M059J (cell line): ENCODE measurements at regions not wholly inside any gene's neighbourhood (a gene's known extent, or its start where the extent isn't known, plus 50 kb on each side); places are given as distances from the start of the nearest gene placed in this dataset.

Experiments
- DNase-seq: peaks from one replicate; pipeline ENCODE4 v3.0.0-alpha.2; 2012; ENCODE audit warnings: low read depth

DNA sequence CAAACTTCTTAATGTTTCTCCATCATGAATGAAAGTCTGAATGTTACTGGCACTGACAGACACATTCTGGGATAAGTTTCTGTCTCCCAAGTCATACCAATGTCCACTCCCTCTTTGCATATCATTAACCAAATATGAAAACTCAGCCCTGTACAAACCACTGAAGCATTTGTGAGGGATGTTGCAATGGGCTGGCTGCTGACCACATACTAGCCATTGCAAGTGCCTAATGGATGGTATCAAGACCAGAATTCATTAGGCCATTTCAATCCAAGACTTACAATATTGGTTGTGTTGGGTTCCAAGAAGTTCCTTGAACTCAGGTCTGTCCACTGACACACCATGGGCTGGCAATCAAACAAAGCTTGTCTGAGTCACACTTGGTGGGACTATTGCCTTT lies 73.8 kb downstream of the CBLN2 start:
- no peak for DNase-seq

DNA sequence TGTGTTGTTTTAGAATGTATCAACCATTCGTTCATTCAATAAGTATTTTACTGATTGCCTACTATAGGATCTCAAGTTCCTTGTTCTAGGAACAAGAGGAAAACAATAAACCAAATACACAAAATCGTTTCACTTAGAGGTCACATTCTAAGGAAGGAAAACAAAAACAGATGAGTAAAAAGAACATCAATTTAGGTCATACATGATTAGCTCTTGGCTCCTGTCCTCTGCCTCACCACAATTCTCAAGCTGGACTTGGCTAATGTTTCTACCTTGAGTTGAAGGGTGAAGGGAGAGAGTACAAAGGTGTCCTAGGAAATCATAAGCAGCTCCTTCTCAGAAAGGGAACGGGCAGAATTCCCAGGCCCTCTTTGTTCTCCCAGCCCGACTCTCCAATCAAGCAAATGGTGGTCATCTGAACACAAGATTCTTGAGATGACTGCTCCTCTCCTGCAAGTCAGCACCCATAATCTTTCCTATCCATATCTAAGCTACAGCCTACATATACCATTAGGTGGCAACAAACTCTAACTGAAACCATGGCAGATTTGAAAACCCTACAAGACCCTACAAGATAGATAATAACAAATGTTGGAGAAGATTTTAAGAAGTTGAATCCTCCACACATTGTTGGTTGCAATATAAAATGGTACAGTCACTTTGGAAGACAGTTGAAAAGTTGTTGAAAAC lies 76.0 kb downstream of the CBLN2 start:
- no peak for DNase-seq

DNA sequence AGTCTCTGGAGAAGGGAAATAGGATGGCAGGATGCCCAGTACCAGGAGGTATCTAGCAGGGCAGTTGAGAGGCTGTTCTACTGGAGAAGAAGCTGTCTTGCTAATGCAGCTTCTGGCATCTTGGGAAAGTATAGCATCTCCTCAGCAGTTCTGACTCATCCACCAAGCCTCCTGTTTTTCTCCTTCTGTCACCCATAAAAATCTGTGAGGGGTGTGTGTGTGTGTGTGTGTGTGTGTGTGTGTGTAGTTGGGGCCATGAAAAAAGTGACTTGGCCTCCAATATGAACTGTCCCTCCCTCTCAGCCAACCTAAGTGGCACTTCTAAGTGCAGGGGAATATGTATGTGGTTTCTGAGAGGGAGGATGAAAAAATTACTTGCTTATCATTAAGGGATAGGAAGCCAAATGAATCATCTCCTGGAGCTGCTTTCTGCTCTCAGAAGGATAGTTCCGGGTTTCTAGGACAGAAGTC lies 83.9 kb downstream of the CBLN2 start:
- DNase-seq = peak; percentile 3

- DNase-seq = no peak
Measured at GRCh38 chr18:72458271-72458670, 85.9 kb downstream of the CBLN2 start.

DNA sequence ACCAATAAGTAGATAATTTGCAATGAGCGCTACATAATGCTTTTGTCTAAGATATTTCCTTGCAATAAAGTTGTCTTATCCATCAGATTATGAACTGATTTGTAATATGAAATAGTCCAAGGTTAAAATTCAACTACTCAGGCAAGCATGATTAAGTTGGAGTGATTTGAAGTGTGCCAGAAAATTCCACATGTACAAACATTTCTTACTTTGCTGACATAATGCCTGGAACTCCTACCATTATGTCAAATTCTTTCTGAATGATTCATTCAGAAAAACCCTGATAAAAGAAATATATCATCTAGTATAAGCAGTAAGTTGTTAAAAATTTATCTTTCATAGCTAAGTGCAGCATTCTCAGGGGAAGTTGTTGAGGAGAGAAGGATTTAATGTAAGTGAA lies 87.3 kb downstream of the CBLN2 start:
- DNase-seq = no peak

GRCh38 chr18:72452328-72452727 lies 91.8 kb downstream of the CBLN2 start:
- no peak for DNase-seq

- DNase-seq = no peak
Measured at GRCh38 chr18:72444798-72445155, 99.4 kb downstream of the CBLN2 start.

DNA sequence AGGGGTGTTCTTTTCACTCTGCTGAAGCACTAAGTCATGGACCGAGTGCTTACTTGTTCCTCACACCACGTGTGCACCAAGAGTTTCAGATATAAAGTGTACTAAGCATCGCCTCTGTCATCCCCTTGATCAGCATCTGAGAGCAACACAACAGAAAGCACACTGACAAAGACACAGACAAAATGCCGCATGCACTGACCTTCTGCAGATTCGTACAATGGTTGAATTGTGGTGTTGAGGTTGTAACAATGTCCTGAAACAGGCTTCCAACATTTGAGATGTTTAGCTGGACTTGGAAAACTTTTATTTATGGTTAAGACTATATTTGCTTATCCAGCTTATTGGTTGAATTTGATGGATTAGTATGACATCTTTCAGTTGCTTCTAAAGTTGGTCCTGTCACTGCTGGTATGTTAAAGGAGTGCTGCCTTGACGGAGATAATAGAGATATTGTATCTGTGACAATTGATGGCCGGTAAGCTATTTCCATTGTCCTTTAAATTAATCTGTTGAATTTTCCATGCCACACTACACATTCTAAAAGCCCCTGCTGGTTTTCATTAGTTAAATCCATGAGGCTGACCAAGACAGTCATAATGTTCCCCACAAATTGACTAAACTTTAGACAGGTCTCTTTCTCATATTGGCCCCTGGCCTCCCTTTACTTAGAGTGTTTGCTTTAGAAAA lies 99.9 kb downstream of the CBLN2 start:
- no peak for DNase-seq

DNA sequence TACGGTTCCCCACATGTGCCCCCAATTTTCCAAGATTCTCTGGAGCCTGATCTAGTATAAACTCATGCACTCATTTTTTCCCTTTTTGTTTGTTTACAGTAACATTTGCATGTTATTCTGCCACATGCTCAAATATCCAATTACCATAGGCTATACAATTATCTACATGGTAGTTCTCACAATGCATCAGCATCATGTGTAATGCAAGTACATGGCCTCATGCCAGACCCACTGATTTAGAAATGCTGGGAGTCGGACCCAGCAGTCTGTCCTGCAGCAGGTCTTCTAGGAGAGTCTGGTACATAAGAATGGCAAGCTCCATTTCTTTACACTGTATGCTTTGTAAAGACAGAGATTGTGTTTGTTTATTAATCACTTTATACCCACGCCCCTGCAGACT lies 107.7 kb downstream of the CBLN2 start:
- no peak for DNase-seq

DNA sequence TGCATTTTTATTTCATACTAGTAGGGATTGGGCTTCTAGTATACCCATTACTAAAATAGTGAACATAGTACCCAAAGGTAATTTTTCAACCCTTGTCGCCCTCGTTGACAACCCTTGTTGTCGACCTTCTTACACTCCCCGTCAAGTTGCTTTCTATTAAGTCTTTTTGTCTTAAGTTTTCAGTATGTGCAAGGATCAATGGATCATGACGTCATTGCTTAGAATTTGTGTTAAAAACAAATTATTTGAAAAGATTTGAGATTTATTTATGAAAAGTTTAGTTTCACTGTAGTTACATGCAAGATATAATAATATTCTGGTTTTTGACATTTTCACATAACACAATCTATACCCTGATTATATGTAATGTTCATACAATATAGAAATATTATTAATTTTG lies 110.4 kb downstream of the CBLN2 start:
- no peak for DNase-seq

GRCh38 chr18:72427721-72428120 lies 116.4 kb downstream of the CBLN2 start:
- DNase-seq = no peak

DNA sequence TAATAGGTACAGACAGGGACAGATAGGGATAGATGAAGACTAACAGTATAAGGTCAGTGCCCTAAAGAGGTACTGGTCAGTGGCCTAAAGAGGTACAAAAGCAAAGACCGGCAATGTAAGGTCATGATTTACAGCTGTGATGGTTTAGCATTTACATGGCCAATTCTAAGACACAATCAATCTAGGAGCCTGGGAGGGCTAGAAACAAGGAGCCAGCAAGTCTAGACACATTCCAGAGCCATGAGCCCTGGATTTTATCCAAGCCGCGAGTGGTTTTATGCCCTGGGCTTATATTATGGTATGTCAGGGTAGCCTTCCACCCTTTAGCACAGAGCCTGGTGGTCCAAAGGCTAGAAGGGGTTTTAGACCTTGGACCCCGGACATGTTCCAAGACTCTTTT lies 124.2 kb downstream of the CBLN2 start:
- DNase-seq = peak; percentile 7

DNA sequence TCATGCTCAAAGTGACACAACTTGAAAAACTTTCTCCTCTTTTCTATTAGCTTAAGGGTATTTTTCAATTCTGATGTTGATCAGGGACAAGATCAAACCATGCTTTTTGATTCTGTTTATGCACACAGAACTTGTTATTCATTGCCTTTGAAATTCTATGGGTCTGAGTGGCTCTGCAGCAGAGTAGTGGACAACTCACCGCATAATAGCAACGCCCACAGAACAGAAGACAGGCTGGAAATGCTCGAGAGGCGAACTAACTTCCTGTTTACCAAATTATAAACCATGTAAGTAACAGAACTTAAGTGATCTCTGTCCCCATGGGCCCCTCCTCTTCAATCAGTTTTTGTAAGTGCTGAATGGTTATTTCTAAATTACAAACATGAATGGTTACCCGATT lies 131.2 kb downstream of the CBLN2 start:
- no peak for DNase-seq

- no peak for DNase-seq
Measured at GRCh38 chr18:72411261-72411660, 132.9 kb downstream of the CBLN2 start.

- DNase-seq = no peak
Measured at GRCh38 chr18:72410399-72410798, 133.7 kb downstream of the CBLN2 start.

GRCh38 chr18:72409903-72410302 lies 134.2 kb downstream of the CBLN2 start:
- no peak for DNase-seq

GRCh38 chr18:72407048-72407447 lies 137.1 kb downstream of the CBLN2 start:
- no peak for DNase-seq

DNA sequence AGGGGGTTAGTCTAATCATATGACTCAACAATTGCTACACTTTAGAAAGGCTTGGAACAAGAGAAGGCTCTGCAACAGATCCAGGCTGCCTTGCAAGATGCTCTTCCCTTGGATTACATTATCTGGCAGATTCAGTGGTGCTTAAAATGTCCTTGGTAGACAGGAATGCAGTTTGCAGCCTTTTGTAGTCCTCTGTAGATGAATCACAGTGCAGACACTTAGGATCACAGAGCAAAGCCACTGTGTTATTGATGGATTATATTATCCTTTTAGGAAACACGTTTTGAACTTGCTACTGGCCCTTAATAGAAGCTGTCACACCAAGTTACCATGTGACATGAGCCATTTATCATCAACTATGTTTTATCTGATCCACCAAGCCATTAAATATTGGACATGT lies 152.2 kb downstream of the CBLN2 start:
- DNase-seq = no peak

DNA sequence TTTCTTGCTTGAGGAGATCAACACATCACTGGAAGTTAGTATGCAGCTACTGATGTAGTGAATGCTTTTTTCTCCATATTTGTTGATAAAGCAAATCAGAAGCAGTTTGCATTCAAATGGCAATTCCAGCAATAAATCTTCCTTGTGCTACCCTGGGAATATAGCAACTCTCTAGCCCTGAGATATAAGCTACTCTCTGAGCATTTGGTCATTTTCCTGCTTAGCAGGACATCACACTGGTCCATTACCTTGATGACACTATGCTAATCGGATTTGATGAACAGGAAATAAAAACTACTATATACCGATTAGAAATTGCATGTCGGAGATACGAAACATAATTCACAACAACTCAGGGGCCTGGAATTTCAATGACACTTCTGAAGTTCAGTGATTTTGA lies 152.7 kb downstream of the CBLN2 start:
- DNase-seq = no peak

- no peak for DNase-seq
Measured at GRCh38 chr18:72378016-72378415, 166.1 kb downstream of the CBLN2 start.

DNA sequence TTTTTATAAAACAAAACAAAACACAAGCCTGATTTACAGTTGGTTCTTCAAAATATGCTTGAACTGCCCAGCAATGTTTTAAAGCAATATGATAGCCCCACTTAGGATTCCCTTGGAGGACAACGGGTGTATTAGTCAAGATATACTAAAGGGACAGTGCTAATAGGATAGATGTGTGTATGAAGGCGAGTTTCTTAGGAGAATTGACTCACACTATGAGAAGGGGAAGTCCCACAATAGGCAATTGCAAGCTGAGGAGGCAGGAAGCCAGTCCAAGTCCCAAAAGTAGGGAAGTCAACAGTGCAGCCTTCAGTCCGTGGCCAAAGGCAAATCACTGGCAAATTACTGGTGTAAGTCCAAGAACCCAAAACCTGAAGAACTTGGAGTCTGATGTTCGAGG lies 167.9 kb downstream of the CBLN2 start:
- DNase-seq = no peak

GRCh38 chr18:72375618-72376017 lies 168.5 kb downstream of the CBLN2 start:
- peak; percentile 3 for DNase-seq

GRCh38 chr18:72372076-72372475 lies 172.1 kb downstream of the CBLN2 start:
- no peak for DNase-seq

GRCh38 chr18:72368308-72368707 lies 175.8 kb downstream of the CBLN2 start:
- DNase-seq = no peak
